ENCODE measurements at regions not wholly inside any gene's neighbourhood (a gene's known extent, or its start where the extent isn't known, plus 50 kb on each side); places are given as distances from the start of the nearest gene placed in this dataset.
A peak's percentile ranks its signal among the peaks of the same experiment; 100 is the strongest.

- no peak for TF ChIP-seq CTCF (IDR thresholded peaks at IDR 0.05)
- DNase-seq (ENCODE audit: low spot score): no peak
- no peak overlapping the region for H3K27ac ChIP-seq
- peak overlapping the region; percentile 75 for H3K4me3 ChIP-seq
Observed at GRCh38 chr5:88144219-88145001, 124.2 kb downstream of the TMEM161B start.

GRCh38 chr5:88143693-88144218 lies 124.9 kb downstream of the TMEM161B start:
- Histone ChIP-seq H3K27ac (peak overlapping the region in 1 of 2 donors; percentile 30), H3K4me3 (peak overlapping the region; percentile 75)
- no peak for DNase-seq (ENCODE audit: low spot score)
- no peak for TF ChIP-seq CTCF (IDR thresholded peaks at IDR 0.05)

GRCh38 chr5:88142886-88143692 lies 125.6 kb downstream of the TMEM161B start:
- peak overlapping the region in 1 of 2 donors; percentile 30 for H3K27ac ChIP-seq
- TF ChIP-seq CTCF (IDR thresholded peaks at IDR 0.05): no peak
- DNase-seq (ENCODE audit: low spot score): no peak
- peak overlapping the region; percentile 75 for H3K4me3 ChIP-seq

- peak overlapping the region; percentile 75 for H3K4me3 ChIP-seq
- no peak for DNase-seq (ENCODE audit: low spot score)
- TF ChIP-seq CTCF (IDR thresholded peaks at IDR 0.05): no peak
- H3K27ac ChIP-seq: peak overlapping the region in 1 of 2 donors; percentile 30
Observed at GRCh38 chr5:88142636-88142885, 126.1 kb downstream of the TMEM161B start.

- Histone ChIP-seq H3K4me3 (peak overlapping the region; percentile 75), H3K27ac (peak overlapping the region; percentile 6 to 66)
- peak; percentile 63 for TF ChIP-seq CTCF (IDR thresholded peaks at IDR 0.05)
- DNase-seq (ENCODE audit: low spot score): peak; percentile 99
Observed at GRCh38 chr5:88140856-88141752, 127.5 kb downstream of the TMEM161B start.

- H3K27ac ChIP-seq: peak overlapping the region in 1 of 2 donors; percentile 6
- DNase-seq (ENCODE audit: low spot score): no peak
- H3K4me3 ChIP-seq: peak overlapping the region; percentile 75
- TF ChIP-seq CTCF (IDR thresholded peaks at IDR 0.05): no peak
Observed at GRCh38 chr5:88140396-88140855, 128.2 kb downstream of the TMEM161B start.
